B cell (primary cell): ENCODE measurements at regions not wholly inside any gene's neighbourhood (a gene's known extent, or its start where the extent isn't known, plus 50 kb on each side); places are given as distances from the start of the nearest gene placed in this dataset.

Experiments used
- ATAC-seq: fragments of 200-7000 bp; cut with Tn5 transposase; one replicate; pipeline ENCODE4 v1.10.0; 2021; ENCODE audit warnings: low read depth, mild to moderate bottlenecking, moderate number of reproducible peaks, moderate library complexity
- CTCF ChIA-PET: fragments of 350-600 bp; sonication (Branson Sonifier 250); formaldehyde crosslinking; loops from one replicate; lab custom pipeline; 2021; ENCODE audit warnings: antibody characterized with exemption, inconsistent platforms; lab: Charles Lee
- POLR2A ChIA-PET: fragments of 350-600 bp; sonication (Branson Sonifier 250); formaldehyde crosslinking; loops from one replicate; lab custom pipeline; 2021; ENCODE audit warnings: antibody characterized with exemption; lab: Charles Lee
- DNase-seq: peaks from one replicate; pipeline ENCODE4 v3.0.0; 2013
- H2AFZ ChIP-seq: 2 replicates; pipeline ENCODE4 v1.6.1; 2012; ENCODE audit warnings: mild to moderate bottlenecking, low read depth, low read length; ENCODE audit not compliant: insufficient read depth, poor library complexity, severe bottlenecking
- H3K27ac ChIP-seq, 2 donors: 1 replicate in 1 of 2; 2 replicates in 1 of 2; pipeline ENCODE4 v1.5.1; 2012 to 2013; ENCODE audit warnings: low read length in 2 of 2, mild to moderate bottlenecking in 2 of 2, moderate library complexity in 1 of 2
- H3K27me3 ChIP-seq, 4 experiments: fragments of 200-600 bp in 1 of 4; sonication (generic) in 1 of 4; replicated peaks in 1 of 4; 1 replicate in 2 of 4; 2 replicates in 2 of 4; pipeline versions ENCODE4 v1.6.1 to v1.7.0; 2013 to 2016; ENCODE audit warnings: low read length in 3 of 4, mild to moderate bottlenecking in 2 of 4, mixed read lengths in 1 of 4, moderate library complexity in 1 of 4; ENCODE audit not compliant: insufficient read depth in 4 of 4, control insufficient read depth in 3 of 4; ENCODE audit errors: control extremely low read depth in 1 of 4
- H3K36me3 ChIP-seq, 2 experiments: replicated peaks in 1 of 2; 1 replicate in 1 of 2; 2 replicates in 1 of 2; pipeline versions ENCODE4 v1.6.1 to v1.7.1; 2013; ENCODE audit warnings: low read length in 1 of 2; ENCODE audit not compliant: insufficient read depth in 2 of 2, control insufficient read depth in 1 of 2; ENCODE audit errors: control extremely low read depth in 1 of 2, extremely low read depth in 1 of 2
- H3K4me1 ChIP-seq, 2 donors: fragments of 200-600 bp in 1 of 2; sonication (generic) in 1 of 2; 1 replicate in 1 of 2; 2 replicates in 1 of 2; pipeline versions ENCODE4 v1.5.1 to v1.6.1; 2013 to 2017; ENCODE audit warnings: low read length in 2 of 2; ENCODE audit not compliant: control insufficient read depth in 2 of 2, insufficient read depth in 2 of 2
- H3K4me2 ChIP-seq: replicated peaks from 2 replicates; pipeline ENCODE3; 2012; ENCODE audit warnings: mild to moderate bottlenecking, low read depth, low read length; ENCODE audit not compliant: poor library complexity, severe bottlenecking
- H3K4me3 ChIP-seq, 5 experiments: fragments of 200-600 bp in 1 of 5; sonication (generic) in 1 of 5; 1 replicate in 3 of 5; 2 replicates in 2 of 5; pipeline versions ENCODE4 v1.5.1 to v1.7.0; 2011 to 2016; ENCODE audit warnings: low read length in 4 of 5, mild to moderate bottlenecking in 4 of 5, low read depth in 2 of 5, control low read depth in 1 of 5, moderate library complexity in 1 of 5; ENCODE audit not compliant: insufficient read depth in 1 of 5; ENCODE audit errors: control extremely low read depth in 1 of 5, extremely low read depth in 1 of 5
- H3K79me2 ChIP-seq: fragments of 200-600 bp; sonication (generic); one replicate; pipeline ENCODE4 v1.6.0; 2016; ENCODE audit warnings: low read length; ENCODE audit not compliant: control insufficient read depth, insufficient read depth
- H3K9ac ChIP-seq: fragments of 200-600 bp; sonication (generic); 2 replicates; pipeline ENCODE4 v1.6.1; 2017; ENCODE audit warnings: mild to moderate bottlenecking, low read length, moderate library complexity
- H3K9me3 ChIP-seq, 3 donors: one replicate each; pipeline versions ENCODE4 v1.6.1 to v1.7.1; 2013; ENCODE audit warnings: low read length in 2 of 3; ENCODE audit not compliant: control insufficient read depth in 2 of 3, insufficient read depth in 1 of 3; ENCODE audit errors: control extremely low read depth in 1 of 3
- H4K20me1 ChIP-seq: 2 replicates; pipeline ENCODE4 v1.6.0; 2012; ENCODE audit warnings: mild to moderate bottlenecking, low read length; ENCODE audit not compliant: insufficient read depth, control insufficient read depth, poor library complexity, severe bottlenecking
- H3K27ac Mint-ChIP-seq: one replicate; pipeline ENCODE4 v1.8.0; 2021; ENCODE audit warnings: mixed read lengths
- H3K27me3 Mint-ChIP-seq: one replicate; pipeline ENCODE4 v1.8.0; 2021; ENCODE audit warnings: mixed read lengths
- H3K4me1 Mint-ChIP-seq: one replicate; pipeline ENCODE4 v1.8.0; 2021; ENCODE audit warnings: mixed read lengths
- H3K4me3 Mint-ChIP-seq: one replicate; pipeline ENCODE4 v1.8.0; 2021; ENCODE audit warnings: mixed read lengths
- H3K9me3 Mint-ChIP-seq: one replicate; pipeline ENCODE4 v1.8.0; 2022; ENCODE audit warnings: mixed read lengths; ENCODE audit not compliant: insufficient read depth
- CTCF ChIP-seq: fragments of 200-600 bp; IDR thresholded peaks from one replicate; pipeline ENCODE4 v1.8.0; 2022; ENCODE audit warnings: antibody characterized with exemption, mild to moderate bottlenecking
- EZH2 ChIP-seq: IDR thresholded peaks from 2 replicates; pipeline ENCODE4 v1.6.1; 2012; ENCODE audit warnings: borderline replicate concordance, low read depth, mild to moderate bottlenecking, moderate library complexity, low read length; ENCODE audit not compliant: insufficient read depth, poor library complexity, severe bottlenecking
- WGBS: methylation state at CpG from one replicate; pipeline ENCODE4 v1.1.5; 2013; ENCODE audit warnings: missing lambda C conversion rate; ENCODE audit not compliant: insufficient coverage; 5-methylcytosine and 5-hydroxymethylcytosine counted together
- intact Hi-C: fragments of 100-400 bp; cut with micrococcal nuclease; formaldehyde crosslinking; loops from one replicate; pipeline ENCODE4 v1.10.0; 2022

DNA sequence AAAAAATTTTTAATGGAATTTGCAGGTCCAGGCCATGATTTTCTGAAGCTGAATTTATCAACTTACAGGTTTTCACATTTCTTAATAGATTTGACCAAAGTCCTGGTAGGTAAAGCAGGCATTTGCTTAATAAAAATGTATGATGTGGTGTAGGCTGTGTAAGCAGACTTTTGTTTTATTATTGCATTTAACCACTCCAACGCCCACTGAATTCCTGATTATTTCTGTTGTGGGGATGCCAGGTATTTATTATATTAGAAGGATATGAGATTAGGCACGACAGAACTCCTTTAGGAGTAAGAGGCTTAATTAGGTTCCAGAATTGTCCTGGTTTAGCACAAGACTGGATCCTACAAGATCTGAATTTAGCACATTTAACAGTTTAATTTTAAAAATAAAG is 111.1 kb downstream of the ADCYAP1 start:
- POLR2A ChIA-PET: no interaction called here
- no CpG with 5 or more reads among the region's 2 CpGs for WGBS
- H3K9ac ChIP-seq: no peak overlapping the region

More for the DNA sequence above, 111.1 kb downstream of the ADCYAP1 start:
- Histone ChIP-seq H3K79me2 (no peaks in the 10 kb centered on the region), H3K27ac (no peak overlapping the region), H3K36me3 (no peaks in the 10 kb centered on the region), H3K4me2 (no peak overlapping the region), H3K27me3 (no peaks in the 10 kb centered on the region), H4K20me1 (no peaks in the 10 kb centered on the region), H3K4me3 (no peak overlapping the region), H3K9me3 (no peaks in the 10 kb centered on the region), H2AFZ (no peak overlapping the region), H3K4me1 (no peaks in the 10 kb centered on the region)
- CTCF ChIA-PET: no interaction called here
- no peak for ATAC-seq
- no peaks in the 10 kb centered on the region for H3K4me1 Mint-ChIP-seq
- H3K27ac Mint-ChIP-seq: no peak overlapping the region
- H3K4me3 Mint-ChIP-seq: no peak overlapping the region
- no peaks in the 10 kb centered on the region for H3K9me3 Mint-ChIP-seq
- no peak for DNase-seq
- TF ChIP-seq CTCF (no peak), EZH2 (no peak)
- no peaks in the 10 kb centered on the region for H3K27me3 Mint-ChIP-seq
- intact Hi-C loops: no loop called here
